ENCODE measurements at regions not wholly inside any gene's neighbourhood (a gene's known extent, or its start where the extent isn't known, plus 50 kb on each side); places are given as distances from the start of the nearest gene placed in this dataset.
A peak's percentile ranks its signal among the peaks of the same experiment; 100 is the strongest.

DNA sequence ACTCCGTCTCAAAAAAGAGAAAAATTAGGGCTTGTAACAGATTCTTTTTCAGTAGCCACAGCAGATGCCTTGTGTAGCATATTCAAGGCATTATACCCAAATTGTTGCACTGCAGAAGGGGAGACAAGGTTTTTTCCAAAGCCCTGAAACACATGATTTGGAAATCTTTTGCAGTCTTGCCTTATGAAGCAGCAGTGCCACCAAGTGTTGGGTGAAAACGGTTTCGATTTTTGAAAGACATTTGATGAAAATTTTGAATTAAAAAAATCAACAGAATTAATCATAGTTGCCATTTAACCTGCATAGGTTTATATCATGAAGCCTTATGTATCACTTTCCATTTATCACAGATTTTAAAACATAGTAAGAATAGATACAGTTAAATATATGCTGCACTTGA, 479.5 kb downstream of the TAF11L14 start:
- DNase-seq (ENCODE audit: low read depth, low spot score) (no peak), FAIRE-seq (no peak)
- H3K4me1 ChIP-seq (ENCODE audit: control insufficient read depth, extremely low read depth, insufficient read depth, low read length) = no peaks in the 10 kb centered on the region
- H3K4me3 ChIP-seq (ENCODE audit: control insufficient read depth in 2 of 3, extremely low read depth in 1 of 3, insufficient read depth in 2 of 3, low read depth in 1 of 3, low read length in 3 of 3) = no peak overlapping the region
- TF ChIP-seq CTCF (optimal IDR thresholded peaks at IDR 0.05 in 1 of 3, IDR thresholded peaks at IDR 0.05 in 1 of 3, conservative IDR thresholded peaks at IDR 0.05 in 1 of 3; ENCODE audit: extremely low read depth in 1 of 3, insufficient read depth in 2 of 3, low read length in 3 of 3) = peak; percentile 15 to 48 (median 28)
- no peak for TF ChIP-seq EZH2 (IDR thresholded peaks at IDR 0.05; ENCODE audit: low read length)
- H2AFZ ChIP-seq (ENCODE audit: control insufficient read depth, low read length) = no peak overlapping the region
- no peaks in the 10 kb centered on the region for H3K36me3 ChIP-seq (ENCODE audit: control insufficient read depth in 2 of 2, extremely low read depth in 1 of 2, insufficient read depth in 2 of 2, low read length in 2 of 2)
- no peaks in the 10 kb centered on the region for H3K27me3 ChIP-seq (ENCODE audit: control insufficient read depth, extremely low read depth, insufficient read depth, low read length)
- no peaks in the 10 kb centered on the region for H4K20me1 ChIP-seq (ENCODE audit: control insufficient read depth, extremely low read depth, insufficient read depth, low read length)
- dilution Hi-C loops (cut with MboI; ENCODE audit: extremely low pct_ligation_motif_present, low sequenced_read_pairs) = no loop called here
- no peaks in the 10 kb centered on the region for H3K9me1 ChIP-seq (ENCODE audit: control insufficient read depth, extremely low read depth, insufficient read depth, low read length)
- no peak overlapping the region for H3K4me2 ChIP-seq (ENCODE audit: control insufficient read depth, extremely low read depth, insufficient read depth, low read depth, low read length)
- no peak overlapping the region for H3K9ac ChIP-seq (ENCODE audit: control insufficient read depth, extremely low read depth, insufficient read depth, low read length)
- H3K27ac ChIP-seq (ENCODE audit: control insufficient read depth, insufficient read depth, low read length) = no peak overlapping the region
- H3K79me2 ChIP-seq (ENCODE audit: control insufficient read depth, insufficient read depth, low read length) = no peaks in the 10 kb centered on the region
- no peaks in the 10 kb centered on the region for H3K9me3 ChIP-seq (ENCODE audit: control insufficient read depth, low read depth, low read length)

DNA sequence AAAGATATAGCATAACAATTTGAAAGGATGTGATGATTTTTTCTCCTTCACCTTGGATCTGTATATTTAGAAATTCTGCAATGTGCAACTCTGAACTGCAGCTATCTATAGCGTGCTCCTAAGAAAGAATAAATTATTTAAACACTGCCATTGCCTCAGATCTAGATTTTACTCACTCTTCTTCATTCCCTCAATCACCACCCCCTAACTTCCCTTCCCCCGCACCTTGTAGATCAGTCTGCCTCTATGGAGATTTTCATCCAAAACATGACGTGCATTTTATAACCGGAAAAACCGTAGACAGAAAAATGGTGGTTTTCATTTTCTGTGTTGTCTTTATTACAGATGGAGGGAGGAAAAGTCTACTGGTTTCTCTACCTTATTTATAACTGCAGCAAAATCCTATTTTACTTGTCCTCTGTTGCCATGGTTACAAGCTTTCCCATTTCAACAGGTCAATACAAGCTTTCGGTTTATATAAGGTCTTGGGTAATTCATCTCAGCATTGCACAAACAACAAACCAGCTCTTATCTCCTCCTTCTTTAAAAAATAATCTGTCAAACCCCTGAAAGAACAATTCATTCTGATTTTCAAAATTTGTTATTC, 480.0 kb downstream of the TAF11L14 start:
- H3K4me1 ChIP-seq (ENCODE audit: control insufficient read depth, extremely low read depth, insufficient read depth, low read length) = no peaks in the 10 kb centered on the region
- H3K27me3 ChIP-seq (ENCODE audit: control insufficient read depth, extremely low read depth, insufficient read depth, low read length) = no peaks in the 10 kb centered on the region
- H3K4me2 ChIP-seq (ENCODE audit: control insufficient read depth, extremely low read depth, insufficient read depth, low read depth, low read length) = no peak overlapping the region
- no peak for DNase-seq (ENCODE audit: low read depth, low spot score)
- no peak overlapping the region for H3K27ac ChIP-seq (ENCODE audit: control insufficient read depth, insufficient read depth, low read length)
- no peak for FAIRE-seq
- H3K79me2 ChIP-seq (ENCODE audit: control insufficient read depth, insufficient read depth, low read length) = no peaks in the 10 kb centered on the region
- no peaks in the 10 kb centered on the region for H4K20me1 ChIP-seq (ENCODE audit: control insufficient read depth, extremely low read depth, insufficient read depth, low read length)
- no peak overlapping the region for H2AFZ ChIP-seq (ENCODE audit: control insufficient read depth, low read length)
- TF ChIP-seq EZH2 (IDR thresholded peaks at IDR 0.05; ENCODE audit: low read length) (no peak), CTCF (optimal IDR thresholded peaks at IDR 0.05 in 1 of 3, IDR thresholded peaks at IDR 0.05 in 1 of 3, conservative IDR thresholded peaks at IDR 0.05 in 1 of 3; ENCODE audit: extremely low read depth in 1 of 3, insufficient read depth in 2 of 3, low read length in 3 of 3) (no peak)
- no peaks in the 10 kb centered on the region for H3K36me3 ChIP-seq (ENCODE audit: control insufficient read depth in 2 of 2, extremely low read depth in 1 of 2, insufficient read depth in 2 of 2, low read length in 2 of 2)
- H3K4me3 ChIP-seq (ENCODE audit: control insufficient read depth in 2 of 3, extremely low read depth in 1 of 3, insufficient read depth in 2 of 3, low read depth in 1 of 3, low read length in 3 of 3) = no peak overlapping the region
- no peaks in the 10 kb centered on the region for H3K9me3 ChIP-seq (ENCODE audit: control insufficient read depth, low read depth, low read length)
- no peak overlapping the region for H3K9ac ChIP-seq (ENCODE audit: control insufficient read depth, extremely low read depth, insufficient read depth, low read length)
- dilution Hi-C loops (cut with MboI; ENCODE audit: extremely low pct_ligation_motif_present, low sequenced_read_pairs) = no loop called here
- no peaks in the 10 kb centered on the region for H3K9me1 ChIP-seq (ENCODE audit: control insufficient read depth, extremely low read depth, insufficient read depth, low read length)
